ENCODE measurements at regions not wholly inside any gene's neighbourhood (a gene's known extent, or its start where the extent isn't known, plus 50 kb on each side); places are given as distances from the start of the nearest gene placed in this dataset.

DNA sequence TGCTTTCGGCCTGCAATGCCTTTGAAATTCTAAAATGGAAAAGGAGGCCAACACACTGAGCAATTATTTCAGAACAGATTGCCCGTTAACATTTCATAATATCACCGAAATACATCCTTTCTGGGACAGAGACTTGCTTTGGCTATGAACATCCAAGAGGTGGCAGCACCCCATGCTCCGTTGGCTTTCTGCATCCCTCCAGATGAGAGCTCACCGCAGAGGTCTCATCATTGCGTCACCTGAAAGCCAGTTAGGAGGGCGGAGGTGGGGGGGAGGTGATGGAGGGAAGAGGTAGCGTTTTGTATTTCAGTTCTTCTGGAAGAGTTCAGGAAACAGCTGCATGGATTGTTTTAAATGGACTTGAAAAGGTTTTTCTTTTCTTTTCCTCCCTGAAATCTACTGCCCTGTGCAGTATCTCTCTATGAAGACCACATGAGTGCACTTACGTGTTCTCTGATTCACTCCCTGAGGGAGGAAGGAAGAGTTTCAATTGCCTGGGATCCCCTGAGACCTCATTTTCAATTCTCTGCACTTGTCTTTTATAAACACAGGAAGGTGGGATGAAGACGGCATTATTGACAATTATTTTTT lies 166.8 kb upstream of the PGRMC2 start:
- ChIA-PET POLR2A (interaction anchor here (0.6 to 1.9 kb wide), 8 partner anchors 10 to 358 kb away, joined by 3 to 14 read pairs (median 4); no protein-coding TSS in a partner anchor), CTCF (interaction anchor here (0.6 to 6.8 kb wide), 59 partner anchors 11 to 493 kb away, joined by 3 to 66 read pairs (median 5); partner anchors contain the start of gene JADE1)
- Mint-ChIP-seq H3K36me3 (ENCODE audit: insufficient read depth, unreplicated experiment) (no peaks in the 10 kb centered on the region), H3K4me3 (ENCODE audit: unreplicated experiment) (no peak overlapping the region), H3K27ac (ENCODE audit: low read depth, unreplicated experiment) (no peak overlapping the region), H3K27me3 (ENCODE audit: insufficient read depth, unreplicated experiment) (no peaks in the 10 kb centered on the region), H3K4me1 (ENCODE audit: insufficient read depth, unreplicated experiment) (peaks cover 20% of the 10 kb centered on the region), H3K9me3 (ENCODE audit: unreplicated experiment) (no peaks in the 10 kb centered on the region)
- BruUV-seq (replicated peaks): no TSS peak
- TF ChIP-seq, protein P1, sequence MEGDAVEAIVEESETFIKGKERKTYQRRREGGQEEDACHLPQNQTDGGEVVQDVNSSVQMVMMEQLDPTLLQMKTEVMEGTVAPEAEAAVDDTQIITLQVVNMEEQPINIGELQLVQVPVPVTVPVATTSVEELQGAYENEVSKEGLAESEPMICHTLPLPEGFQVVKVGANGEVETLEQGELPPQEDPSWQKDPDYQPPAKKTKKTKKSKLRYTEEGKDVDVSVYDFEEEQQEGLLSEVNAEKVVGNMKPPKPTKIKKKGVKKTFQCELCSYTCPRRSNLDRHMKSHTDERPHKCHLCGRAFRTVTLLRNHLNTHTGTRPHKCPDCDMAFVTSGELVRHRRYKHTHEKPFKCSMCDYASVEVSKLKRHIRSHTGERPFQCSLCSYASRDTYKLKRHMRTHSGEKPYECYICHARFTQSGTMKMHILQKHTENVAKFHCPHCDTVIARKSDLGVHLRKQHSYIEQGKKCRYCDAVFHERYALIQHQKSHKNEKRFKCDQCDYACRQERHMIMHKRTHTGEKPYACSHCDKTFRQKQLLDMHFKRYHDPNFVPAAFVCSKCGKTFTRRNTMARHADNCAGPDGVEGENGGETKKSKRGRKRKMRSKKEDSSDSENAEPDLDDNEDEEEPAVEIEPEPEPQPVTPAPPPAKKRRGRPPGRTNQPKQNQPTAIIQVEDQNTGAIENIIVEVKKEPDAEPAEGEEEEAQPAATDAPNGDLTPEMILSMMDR (IDR thresholded peaks at IDR 0.05; ENCODE audit: unreplicated experiment): peak; percentile 86
- intact Hi-C loops (cut with micrococcal nuclease): loop anchor here (1.0 to 5.0 kb wide), 6 partner anchors 99 to 409 kb away; partner anchors contain the start of gene JADE1
- peak; percentile 93 for DNase-seq (ENCODE audit: unreplicated experiment)

DNA sequence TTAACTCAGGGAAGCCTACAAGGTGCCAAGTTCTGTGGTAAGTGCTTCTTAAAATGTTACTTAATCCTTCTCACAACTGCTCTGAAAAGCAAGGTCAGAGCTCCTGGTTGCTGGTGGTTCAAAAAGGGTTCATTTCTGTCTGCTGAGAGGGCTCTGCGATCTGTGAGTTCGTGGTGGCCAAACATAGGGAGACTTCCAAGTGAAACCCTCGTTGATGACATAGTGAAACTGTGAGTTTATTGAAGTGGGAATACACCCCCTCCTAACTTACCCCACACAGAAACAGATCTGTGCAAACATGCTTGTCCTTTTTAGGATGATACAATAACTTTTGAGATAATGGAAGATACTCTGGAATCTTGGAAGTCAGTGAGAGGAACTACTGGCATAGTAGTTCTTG lies 164.8 kb upstream of the PGRMC2 start:
- DNase-seq (ENCODE audit: unreplicated experiment): no peak
- Mint-ChIP-seq H3K27ac (ENCODE audit: low read depth, unreplicated experiment) (no peak overlapping the region), H3K27me3 (ENCODE audit: insufficient read depth, unreplicated experiment) (no peaks in the 10 kb centered on the region), H3K36me3 (ENCODE audit: insufficient read depth, unreplicated experiment) (no peaks in the 10 kb centered on the region), H3K4me1 (ENCODE audit: insufficient read depth, unreplicated experiment) (peaks cover 20% of the 10 kb centered on the region), H3K9me3 (ENCODE audit: unreplicated experiment) (no peaks in the 10 kb centered on the region), H3K4me3 (ENCODE audit: unreplicated experiment) (no peak overlapping the region)
- intact Hi-C loops (cut with micrococcal nuclease): loop anchor here (5.0 kb wide), 1 partner anchor 190 kb away; no protein-coding TSS in a partner anchor
- CTCF ChIA-PET: interaction anchor here (0.6 to 4.6 kb wide), 8 partner anchors 13 to 357 kb away, joined by 3 to 66 read pairs (median 4); partner anchors contain the start of gene JADE1
- TF ChIP-seq, protein P1 (IDR thresholded peaks at IDR 0.05; ENCODE audit: unreplicated experiment): no peak
- no TSS peak for BruUV-seq (replicated peaks)
- POLR2A ChIA-PET: interaction anchor here (0.8 to 2.2 kb wide), 2 partner anchors 66 to 164 kb away, joined by 3 to 10 read pairs; no protein-coding TSS in a partner anchor

DNA sequence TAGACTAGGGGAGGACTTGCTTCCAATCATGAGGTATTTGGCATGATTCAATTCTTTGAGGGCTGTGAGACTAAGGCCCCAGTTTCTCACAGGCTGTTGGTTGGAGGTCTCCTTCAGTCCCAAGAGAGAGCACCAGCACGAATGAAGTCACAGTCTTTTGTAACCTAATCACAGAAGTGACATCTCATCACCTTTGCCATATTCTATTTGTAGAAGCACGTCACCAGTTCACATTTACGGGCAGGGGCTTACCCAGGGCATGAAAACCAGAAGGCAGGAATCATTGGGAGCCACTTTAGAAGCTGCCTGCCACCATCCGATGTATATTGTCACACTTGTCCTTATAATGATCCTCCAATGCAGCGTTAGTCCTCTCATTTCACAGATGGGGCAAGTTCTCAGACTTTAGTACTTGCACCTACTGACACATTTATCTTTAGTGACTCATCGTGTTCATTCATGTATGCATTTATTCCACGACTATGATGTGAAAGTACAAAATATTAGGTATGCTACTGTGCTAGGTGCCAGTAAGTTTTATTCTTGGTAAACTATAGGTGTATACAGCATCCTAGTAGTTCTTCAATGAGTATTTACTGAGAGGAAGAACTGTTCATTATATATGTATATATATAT lies 163.8 kb upstream of the PGRMC2 start:
- ChIA-PET POLR2A (interaction anchor here (1.1 kb wide), 1 partner anchor 8 kb away, joined by 3 read pairs; no protein-coding TSS in a partner anchor), CTCF (interaction anchor here (1.3 kb wide), 1 partner anchor 21 kb away, joined by 3 read pairs; no protein-coding TSS in a partner anchor)
- intact Hi-C loops (cut with micrococcal nuclease): loop anchor here (5.0 kb wide), 1 partner anchor 191 kb away; no protein-coding TSS in a partner anchor
- Mint-ChIP-seq H3K36me3 (ENCODE audit: insufficient read depth, unreplicated experiment) (no peaks in the 10 kb centered on the region), H3K4me1 (ENCODE audit: insufficient read depth, unreplicated experiment) (peaks cover 20% of the 10 kb centered on the region), H3K4me3 (ENCODE audit: unreplicated experiment) (no peak overlapping the region), H3K27me3 (ENCODE audit: insufficient read depth, unreplicated experiment) (no peaks in the 10 kb centered on the region), H3K9me3 (ENCODE audit: unreplicated experiment) (no peaks in the 10 kb centered on the region), H3K27ac (ENCODE audit: low read depth, unreplicated experiment) (no peak overlapping the region)
- TF ChIP-seq, protein P1 (IDR thresholded peaks at IDR 0.05; ENCODE audit: unreplicated experiment): no peak
- no peak for DNase-seq (ENCODE audit: unreplicated experiment)
- BruUV-seq (replicated peaks): no TSS peak

Measured in MCF 10A (cell line).